Activated CD8-positive, alpha-beta T cell treated with anti-CD3 and anti-CD28 coated beads, Interleukin-2, amount 10 ng/mL, durations not matched to agents 7 days and 5 days (primary cell): ENCODE measurements at regions not wholly inside any gene's neighbourhood (a gene's known extent, or its start where the extent isn't known, plus 50 kb on each side); places are given as distances from the start of the nearest gene placed in this dataset.
"Not testable (repeated sequence)": the region's sequence is repeated elsewhere in the genome, so short reads cannot be mapped to it uniquely, and the experiment has no call there.

ENCODE experiments used
- ATAC-seq: fragments of 150-1000 bp; cut with Tn5 transposase; one replicate; pipeline ENCODE4 v1.10.0; 2021; ENCODE audit warnings: moderate library complexity
- CTCF ChIA-PET: fragments of 350-600 bp; sonication (Branson Sonifier 250); formaldehyde crosslinking; loops from one replicate; lab custom pipeline; 2021; ENCODE audit warnings: antibody characterized with exemption; lab: Charles Lee
- POLR2A ChIA-PET: fragments of 350-600 bp; sonication (Branson Sonifier 250); formaldehyde crosslinking; loops from one replicate; lab custom pipeline; 2021; ENCODE audit warnings: antibody characterized with exemption; lab: Charles Lee
- DNase-seq: peaks from one replicate; pipeline ENCODE4 v3.0.0-alpha.2; 2020
- H3K27ac Mint-ChIP-seq: one replicate; pipeline ENCODE4 v1.8.0; 2021; ENCODE audit warnings: mild to moderate bottlenecking, mixed read lengths
- H3K27me3 Mint-ChIP-seq: one replicate; pipeline ENCODE4 v1.8.0; 2021; ENCODE audit warnings: low read depth, mixed read lengths
- H3K36me3 Mint-ChIP-seq: one replicate; pipeline ENCODE4 v1.8.0; 2021; ENCODE audit warnings: low read depth, mixed read lengths
- H3K4me1 Mint-ChIP-seq: one replicate; pipeline ENCODE4 v1.8.0; 2021; ENCODE audit warnings: low read depth, mixed read lengths
- H3K4me3 Mint-ChIP-seq: one replicate; pipeline ENCODE4 v1.8.0; 2021; ENCODE audit warnings: mild to moderate bottlenecking, mixed read lengths
- H3K9me3 Mint-ChIP-seq: one replicate; pipeline ENCODE4 v1.8.0; 2022; ENCODE audit warnings: mixed read lengths; ENCODE audit not compliant: insufficient read depth

GRCh38 chr9:75664597-75664996, 225.9 kb upstream of the PCSK5 start:
- no peak overlapping the region for H3K4me3 Mint-ChIP-seq
- H3K4me1 Mint-ChIP-seq, result no peaks in the 10 kb centered on the region
- CTCF ChIA-PET, result no interaction called here
- DNase-seq (no peak), ATAC-seq (no peak)
- peaks cover 4% of the 10 kb centered on the region for H3K27me3 Mint-ChIP-seq
- POLR2A ChIA-PET, result no interaction called here
- no peaks in the 10 kb centered on the region for H3K9me3 Mint-ChIP-seq
- H3K27ac Mint-ChIP-seq, result no peak overlapping the region
- H3K36me3 Mint-ChIP-seq, result no peaks in the 10 kb centered on the region

DNA sequence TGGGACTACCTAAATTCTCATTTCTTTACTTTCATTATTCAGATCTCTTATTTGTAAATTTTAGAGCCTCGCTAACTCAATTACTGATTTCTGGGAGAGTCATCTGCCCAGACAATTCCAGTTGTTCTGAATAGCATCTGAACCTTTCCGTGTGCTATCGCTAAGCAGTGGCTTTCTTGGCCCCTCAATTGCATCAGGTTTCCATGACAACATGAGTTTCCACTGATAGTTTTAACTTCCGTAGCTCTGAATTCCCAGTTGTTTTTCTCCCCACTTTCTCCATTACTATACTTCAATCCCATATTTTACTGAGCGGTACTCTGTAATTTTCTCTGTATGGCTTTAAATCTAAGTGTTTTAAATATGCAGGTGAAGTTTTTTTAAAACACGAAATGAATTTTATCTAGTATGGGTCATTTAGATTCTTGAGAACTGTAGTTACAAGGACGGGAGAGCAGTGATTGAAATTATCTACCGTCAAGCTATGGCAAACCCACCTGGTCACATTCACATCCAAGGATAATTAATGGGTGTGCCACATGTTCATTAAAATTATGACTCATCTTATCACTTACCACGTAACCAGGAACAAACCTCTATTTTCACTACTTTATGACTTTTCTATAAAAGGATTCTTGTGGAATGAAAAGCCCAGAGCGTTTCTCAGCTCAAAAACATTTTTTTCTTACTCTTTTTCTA, 223.5 kb upstream of the PCSK5 start:
- Mint-ChIP-seq H3K4me3 (no peak overlapping the region), H3K27ac (no peak overlapping the region)

DNA sequence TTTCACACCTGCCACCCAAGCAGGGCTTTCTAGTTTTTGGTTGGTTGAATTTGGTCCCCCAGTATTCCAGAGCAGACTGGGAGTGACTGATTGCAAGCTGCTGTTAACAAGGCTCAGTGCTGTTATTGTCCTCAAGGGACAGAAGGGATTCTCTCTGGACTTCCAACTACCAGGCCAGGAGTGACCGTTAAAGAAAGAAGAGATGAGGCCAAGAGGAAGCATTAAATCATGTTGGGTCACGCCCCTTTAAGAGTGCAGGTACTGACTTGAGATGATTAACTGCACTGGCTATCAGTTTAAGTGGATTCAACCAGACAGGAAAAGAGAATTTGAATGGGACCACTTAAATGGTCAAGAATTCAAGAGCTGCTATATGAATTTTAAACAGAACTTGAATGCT, 220.8 kb upstream of the PCSK5 start:
- POLR2A ChIA-PET, result no interaction called here
- peaks cover 3% of the 10 kb centered on the region for H3K27me3 Mint-ChIP-seq

More for the DNA sequence above, 223.5 kb upstream of the PCSK5 start:
- Mint-ChIP-seq H3K4me1 (no peaks in the 10 kb centered on the region), H3K27me3 (peaks cover 4% of the 10 kb centered on the region), H3K36me3 (no peaks in the 10 kb centered on the region), H3K9me3 (no peaks in the 10 kb centered on the region)
- no peak for DNase-seq
- ATAC-seq, result no peak
- ChIA-PET POLR2A (no interaction called here), CTCF (no interaction called here)

DNA sequence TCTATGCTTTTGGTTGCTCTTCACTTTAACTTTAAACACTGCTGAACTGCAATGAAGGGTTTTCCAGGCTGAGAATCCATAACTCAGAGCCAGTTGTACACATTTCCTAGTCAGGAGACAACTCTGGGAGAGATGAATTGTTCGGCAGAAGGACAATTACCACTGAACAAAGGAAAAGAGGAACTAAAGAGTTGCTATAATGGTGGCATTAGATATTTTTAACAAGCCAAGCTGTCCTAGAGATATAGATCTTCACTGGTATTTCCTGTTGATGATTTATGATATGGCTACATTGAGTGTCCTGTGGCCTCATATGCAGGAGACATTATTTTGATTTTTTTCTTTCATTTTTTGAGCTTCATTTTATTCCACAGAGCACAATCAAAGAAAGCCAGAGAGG, 219.1 kb upstream of the PCSK5 start:
- H3K27ac Mint-ChIP-seq, result no peak overlapping the region
- no peaks in the 10 kb centered on the region for H3K4me1 Mint-ChIP-seq
- H3K27me3 Mint-ChIP-seq, result no peaks in the 10 kb centered on the region
- no peaks in the 10 kb centered on the region for H3K9me3 Mint-ChIP-seq
- ATAC-seq, result no peak
- ChIA-PET CTCF (no interaction called here), POLR2A (no interaction called here)
- no peaks in the 10 kb centered on the region for H3K36me3 Mint-ChIP-seq
- DNase-seq, result no peak
- H3K4me3 Mint-ChIP-seq, result no peak overlapping the region

More for the DNA sequence above, 220.8 kb upstream of the PCSK5 start:
- Mint-ChIP-seq H3K36me3 (no peaks in the 10 kb centered on the region), H3K27ac (no peak overlapping the region), H3K4me3 (no peak overlapping the region), H3K9me3 (no peaks in the 10 kb centered on the region), H3K4me1 (no peaks in the 10 kb centered on the region)
- no peak for DNase-seq
- ATAC-seq, result no peak
- CTCF ChIA-PET, result no interaction called here

DNA sequence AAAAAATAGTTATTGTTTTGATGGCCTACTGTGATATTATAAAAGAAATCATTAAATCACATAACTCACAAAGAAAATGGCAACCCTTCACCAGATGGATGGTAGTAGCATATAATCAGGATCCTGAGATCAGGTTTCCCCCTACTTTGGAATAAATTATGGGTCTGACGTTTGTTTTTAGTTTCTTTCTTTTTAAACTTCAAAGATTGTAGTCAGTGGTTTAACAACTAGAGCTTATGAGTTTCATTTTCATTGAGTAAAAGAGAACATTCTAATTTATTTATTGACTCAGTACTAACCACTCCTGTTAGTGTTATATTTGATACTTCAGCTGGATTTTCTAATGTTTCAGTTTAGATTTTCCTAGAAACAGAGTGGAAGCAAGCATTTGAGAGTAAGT, 218.0 kb upstream of the PCSK5 start:
- H3K27me3 Mint-ChIP-seq, result no peaks in the 10 kb centered on the region
- H3K27ac Mint-ChIP-seq, result no peak overlapping the region
- no peak for ATAC-seq
- ChIA-PET CTCF (interaction anchor here (0.9 kb wide), 1 partner anchor 20 kb away, joined by 3 read pairs; no protein-coding TSS in a partner anchor), POLR2A (no interaction called here)
- no peaks in the 10 kb centered on the region for H3K4me1 Mint-ChIP-seq
- H3K4me3 Mint-ChIP-seq, result no peak overlapping the region
- H3K36me3 Mint-ChIP-seq, result no peaks in the 10 kb centered on the region
- no peaks in the 10 kb centered on the region for H3K9me3 Mint-ChIP-seq
- DNase-seq, result no peak

- CTCF ChIA-PET, result no interaction called here
- no peak for DNase-seq
Measured at GRCh38 chr9:75683591-75683990, 206.9 kb upstream of the PCSK5 start.

DNA sequence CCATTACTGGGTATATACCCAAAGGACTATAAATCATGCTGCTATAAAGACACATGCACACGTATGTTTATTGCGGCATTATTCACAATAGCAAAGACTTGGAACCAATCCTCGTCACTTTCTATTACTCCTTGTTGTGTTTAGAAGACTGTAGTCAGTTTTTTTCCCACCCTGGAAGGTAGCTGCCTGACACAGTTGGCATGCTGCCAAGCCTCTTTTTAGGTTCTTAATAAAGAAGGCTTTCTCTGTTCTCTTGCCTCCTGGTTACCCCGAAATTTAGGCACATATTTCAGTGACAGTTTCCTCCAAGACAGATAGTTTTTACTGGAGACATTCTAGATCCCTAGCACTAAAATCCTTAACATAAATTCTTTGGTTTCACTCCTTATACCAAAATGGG, 205.4 kb upstream of the PCSK5 start:
- Mint-ChIP-seq H3K4me1 (no peaks in the 10 kb centered on the region), H3K27me3 (no peaks in the 10 kb centered on the region), H3K4me3 (no peak overlapping the region), H3K27ac (no peak overlapping the region), H3K36me3 (no peaks in the 10 kb centered on the region), H3K9me3 (no peaks in the 10 kb centered on the region)
- ATAC-seq (no peak), DNase-seq (no peak)
- ChIA-PET POLR2A (no interaction called here), CTCF (no interaction called here)

More at GRCh38 chr9:75683591-75683990, 206.9 kb upstream of the PCSK5 start:
- POLR2A ChIA-PET, result no interaction called here
- Mint-ChIP-seq H3K4me1 (no peaks in the 10 kb centered on the region), H3K4me3 (no peak overlapping the region), H3K27me3 (no peaks in the 10 kb centered on the region), H3K36me3 (no peaks in the 10 kb centered on the region), H3K9me3 (no peaks in the 10 kb centered on the region), H3K27ac (no peak overlapping the region)
- no peak for ATAC-seq

DNA sequence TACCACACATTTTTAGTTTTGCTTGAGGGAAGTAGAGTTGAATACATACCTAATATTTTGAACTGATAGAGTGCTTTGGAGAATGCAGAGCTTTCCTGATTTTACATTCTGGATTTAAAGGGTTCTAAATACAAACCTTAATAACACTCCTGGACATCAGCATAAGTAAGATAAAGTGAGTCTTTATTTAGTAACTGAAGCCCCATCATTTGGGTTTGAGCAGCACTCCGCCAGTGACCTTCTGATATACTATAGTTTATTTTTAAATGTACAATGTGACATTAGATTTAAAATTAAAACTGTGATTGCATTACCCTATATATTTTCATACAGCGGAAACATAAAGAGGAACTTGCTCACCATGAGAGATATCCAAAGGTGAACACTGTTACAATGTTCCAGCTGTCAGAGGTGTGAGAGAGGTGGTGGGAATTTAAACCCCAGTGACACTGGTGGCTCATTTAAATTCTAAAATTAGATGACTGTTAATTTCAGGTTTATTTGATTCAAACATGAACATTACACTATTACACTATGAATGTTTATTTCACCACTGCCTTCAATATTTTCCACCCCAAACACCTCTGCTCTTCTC, 203.0 kb upstream of the PCSK5 start:
- H3K27ac Mint-ChIP-seq, result no peak overlapping the region
- H3K27me3 Mint-ChIP-seq, result no peaks in the 10 kb centered on the region
- H3K36me3 Mint-ChIP-seq, result no peaks in the 10 kb centered on the region
- no peaks in the 10 kb centered on the region for H3K4me1 Mint-ChIP-seq
- no peaks in the 10 kb centered on the region for H3K9me3 Mint-ChIP-seq
- DNase-seq (no peak), ATAC-seq (no peak)
- ChIA-PET POLR2A (no interaction called here), CTCF (no interaction called here)
- H3K4me3 Mint-ChIP-seq, result no peak overlapping the region

DNA sequence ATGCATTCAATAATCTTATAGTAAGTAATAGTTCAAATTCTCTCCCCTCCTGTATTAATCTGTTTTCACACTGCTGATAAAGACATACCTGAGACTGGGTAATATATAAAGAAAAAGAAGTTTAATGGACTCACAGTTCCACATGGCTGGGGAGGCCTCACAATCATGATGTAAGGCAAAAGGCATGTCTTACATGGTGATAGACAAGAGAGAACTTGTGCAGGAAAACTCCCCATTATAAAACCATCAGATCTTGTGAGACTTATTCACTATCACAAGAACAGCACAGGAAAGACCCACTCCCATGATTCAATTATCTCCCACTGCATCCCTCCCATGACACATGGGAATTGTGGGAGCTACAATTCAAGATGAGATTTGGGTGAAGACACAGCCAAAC, 199.9 kb upstream of the PCSK5 start:
- H3K27me3 Mint-ChIP-seq, H3K4me1 Mint-ChIP-seq, ATAC-seq, POLR2A ChIA-PET, DNase-seq, H3K4me3 Mint-ChIP-seq, H3K9me3 Mint-ChIP-seq, H3K36me3 Mint-ChIP-seq, H3K27ac Mint-ChIP-seq, CTCF ChIA-PET: not testable (repeated sequence)

DNA sequence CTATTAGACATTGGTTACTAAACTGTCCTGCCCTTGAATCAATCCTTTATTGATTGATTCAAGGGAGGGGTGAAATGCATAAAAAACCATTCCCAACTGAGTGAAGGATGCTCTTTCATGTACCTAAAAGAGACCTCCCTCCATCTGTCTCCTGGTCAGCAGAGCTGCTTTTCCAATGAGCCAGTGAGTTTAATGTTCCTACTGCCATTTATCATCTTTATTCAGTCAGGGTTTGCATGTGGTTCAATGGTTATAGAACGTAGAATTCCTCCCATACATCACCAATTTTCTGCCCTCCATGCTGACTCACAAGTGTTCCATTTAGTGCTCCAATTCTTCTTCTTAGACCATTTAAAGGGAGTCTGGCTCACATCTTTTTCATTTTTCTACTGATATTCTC, 199.1 kb upstream of the PCSK5 start:
- ChIA-PET CTCF (no interaction called here), POLR2A (no interaction called here)
- no peaks in the 10 kb centered on the region for H3K36me3 Mint-ChIP-seq
- no peaks in the 10 kb centered on the region for H3K4me1 Mint-ChIP-seq
- DNase-seq (no peak), ATAC-seq (no peak)
- H3K27me3 Mint-ChIP-seq, result no peaks in the 10 kb centered on the region
- no peak overlapping the region for H3K27ac Mint-ChIP-seq
- no peak overlapping the region for H3K4me3 Mint-ChIP-seq
- H3K9me3 Mint-ChIP-seq, result no peaks in the 10 kb centered on the region

DNA sequence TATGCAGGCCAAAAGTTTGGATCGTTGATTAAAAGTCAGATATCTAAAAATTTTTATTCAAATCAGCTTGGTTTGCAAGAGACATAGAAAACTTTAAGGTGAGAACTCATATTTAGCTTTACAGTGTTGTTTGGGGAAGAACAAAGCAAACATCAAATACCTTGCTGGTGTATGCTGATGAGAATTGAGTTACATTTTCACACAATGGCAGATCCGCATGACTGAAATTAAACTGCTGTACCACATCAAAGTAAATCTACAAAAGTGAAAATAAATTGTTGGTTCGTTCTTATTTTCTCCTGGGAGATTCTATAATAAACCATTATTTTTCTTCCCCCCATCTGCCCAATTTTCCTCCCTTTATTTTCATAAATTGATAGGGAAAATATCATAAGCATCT, 198.2 kb upstream of the PCSK5 start:
- Mint-ChIP-seq H3K36me3 (no peaks in the 10 kb centered on the region), H3K9me3 (no peaks in the 10 kb centered on the region), H3K4me3 (no peak overlapping the region), H3K27me3 (no peaks in the 10 kb centered on the region), H3K27ac (no peak overlapping the region), H3K4me1 (no peaks in the 10 kb centered on the region)
- POLR2A ChIA-PET, result no interaction called here
- no peak for ATAC-seq
- DNase-seq, result no peak
- CTCF ChIA-PET, result interaction anchor here (1.5 kb wide), 1 partner anchor 20 kb away, joined by 3 read pairs; no protein-coding TSS in a partner anchor

- Mint-ChIP-seq H3K27me3 (no peaks in the 10 kb centered on the region), H3K4me3 (no peak overlapping the region), H3K9me3 (no peaks in the 10 kb centered on the region), H3K27ac (no peak overlapping the region), H3K36me3 (no peaks in the 10 kb centered on the region), H3K4me1 (no peaks in the 10 kb centered on the region)
- CTCF ChIA-PET, result no interaction called here
- no peak for DNase-seq
- POLR2A ChIA-PET, result no interaction called here
- no peak for ATAC-seq
Measured at GRCh38 chr9:75695921-75696320, 194.6 kb upstream of the PCSK5 start.
